ENCODE measurements at regions not wholly inside any gene's neighbourhood (a gene's known extent, or its start where the extent isn't known, plus 50 kb on each side); places are given as distances from the start of the nearest gene placed in this dataset.
"Not testable (repeated sequence)": the region's sequence is repeated elsewhere in the genome, so short reads cannot be mapped to it uniquely, and the experiment has no call there.

GRCh38 chr1:146513754-146514153, 284.9 kb upstream of the NOTCH2NLA start:
- TF ChIP-seq POLR2A (IDR thresholded peaks at IDR 0.05), result not testable (repeated sequence)
- TF ChIP-seq, protein P1, sequence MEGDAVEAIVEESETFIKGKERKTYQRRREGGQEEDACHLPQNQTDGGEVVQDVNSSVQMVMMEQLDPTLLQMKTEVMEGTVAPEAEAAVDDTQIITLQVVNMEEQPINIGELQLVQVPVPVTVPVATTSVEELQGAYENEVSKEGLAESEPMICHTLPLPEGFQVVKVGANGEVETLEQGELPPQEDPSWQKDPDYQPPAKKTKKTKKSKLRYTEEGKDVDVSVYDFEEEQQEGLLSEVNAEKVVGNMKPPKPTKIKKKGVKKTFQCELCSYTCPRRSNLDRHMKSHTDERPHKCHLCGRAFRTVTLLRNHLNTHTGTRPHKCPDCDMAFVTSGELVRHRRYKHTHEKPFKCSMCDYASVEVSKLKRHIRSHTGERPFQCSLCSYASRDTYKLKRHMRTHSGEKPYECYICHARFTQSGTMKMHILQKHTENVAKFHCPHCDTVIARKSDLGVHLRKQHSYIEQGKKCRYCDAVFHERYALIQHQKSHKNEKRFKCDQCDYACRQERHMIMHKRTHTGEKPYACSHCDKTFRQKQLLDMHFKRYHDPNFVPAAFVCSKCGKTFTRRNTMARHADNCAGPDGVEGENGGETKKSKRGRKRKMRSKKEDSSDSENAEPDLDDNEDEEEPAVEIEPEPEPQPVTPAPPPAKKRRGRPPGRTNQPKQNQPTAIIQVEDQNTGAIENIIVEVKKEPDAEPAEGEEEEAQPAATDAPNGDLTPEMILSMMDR (IDR thresholded peaks at IDR 0.05), result not testable (repeated sequence)

All from testis (tissue), 2 donors.